NT2/D1 (cell line): ENCODE measurements at regions not wholly inside any gene's neighbourhood (a gene's known extent, or its start where the extent isn't known, plus 50 kb on each side); places are given as distances from the start of the nearest gene placed in this dataset.
A peak's percentile ranks its signal among the peaks of the same experiment; 100 is the strongest.

Experiments
- DNase-seq: peaks from one replicate; pipeline ENCODE4 v3.0.0-alpha.2; 2011; ENCODE audit warnings: low read depth, low spot score
- H3K27me3 ChIP-seq: 2 replicates; pipeline ENCODE4 v1.6.0; 2011; ENCODE audit warnings: mild to moderate bottlenecking; ENCODE audit not compliant: insufficient read length, insufficient read depth
- H3K36me3 ChIP-seq: 2 replicates; pipeline ENCODE4 v1.6.1; 2011; ENCODE audit warnings: mild to moderate bottlenecking, low read length, mixed read lengths; ENCODE audit not compliant: insufficient read depth, insufficient read length
- H3K4me1 ChIP-seq: 2 replicates; pipeline ENCODE4 v1.5.1; 2011; ENCODE audit not compliant: insufficient read depth, insufficient read length
- H3K4me3 ChIP-seq: 2 replicates; pipeline ENCODE4 v1.5.1; 2011; ENCODE audit warnings: low read depth; ENCODE audit not compliant: insufficient read length
- H3K9ac ChIP-seq: 2 replicates; pipeline ENCODE4 v1.6.0; 2011; ENCODE audit warnings: low read depth; ENCODE audit not compliant: insufficient read length
- H3K9me3 ChIP-seq: 2 replicates; pipeline ENCODE4 v1.5.1; 2011; ENCODE audit warnings: mild to moderate bottlenecking, low read length; ENCODE audit not compliant: insufficient read depth
- SUZ12 ChIP-seq: IDR thresholded peaks from 2 replicates; pipeline ENCODE4 v1.6.1; 2011; ENCODE audit not compliant: insufficient read length, insufficient read depth; ENCODE audit errors: extremely low read depth
- YY1 ChIP-seq: IDR thresholded peaks from 2 replicates; pipeline ENCODE4 v1.6.1; 2011; ENCODE audit not compliant: insufficient read length, insufficient read depth
- ZNF274 ChIP-seq: IDR thresholded peaks from 2 replicates; pipeline ENCODE4 v1.6.1; 2011; ENCODE audit warnings: mild to moderate bottlenecking, low read depth, low read length

GRCh38 chr10:113381981-113382509 lies 170.8 kb upstream of the HABP2 start:
- H3K36me3 ChIP-seq, result no peaks in the 10 kb centered on the region
- DNase-seq, result no peak
- no peaks in the 10 kb centered on the region for H3K9me3 ChIP-seq
- no peaks in the 10 kb centered on the region for H3K4me1 ChIP-seq
- no peak overlapping the region for H3K9ac ChIP-seq
- TF ChIP-seq SUZ12 (no peak), YY1 (no peak), ZNF274 (no peak)
- H3K27me3 ChIP-seq, result no peaks in the 10 kb centered on the region
- no peak overlapping the region for H3K4me3 ChIP-seq

DNA sequence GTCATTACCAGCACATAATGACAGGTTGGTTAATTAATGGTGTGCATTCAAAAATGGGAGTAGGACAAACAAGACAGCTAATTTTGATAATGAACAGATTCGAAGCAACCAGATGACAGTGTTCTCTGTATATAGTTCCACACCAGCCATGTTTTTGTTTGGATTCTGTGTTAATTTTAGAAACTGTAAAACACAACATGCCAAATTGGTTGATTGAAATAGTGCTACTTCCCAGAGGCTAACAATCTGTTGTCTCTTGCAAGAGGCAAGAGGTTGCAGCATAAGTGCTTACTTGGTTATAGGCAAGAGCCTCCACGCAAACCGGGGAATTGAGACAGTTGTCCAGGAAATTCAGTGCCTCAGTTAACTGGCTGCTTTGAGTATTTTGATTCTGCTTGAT lies 170.2 kb upstream of the HABP2 start:
- no peaks in the 10 kb centered on the region for H3K27me3 ChIP-seq
- no peak for DNase-seq
- H3K9ac ChIP-seq, result no peak overlapping the region
- no peak for TF ChIP-seq SUZ12
- TF ChIP-seq ZNF274, result no peak
- no peak for TF ChIP-seq YY1
- no peak overlapping the region for H3K4me3 ChIP-seq
- H3K9me3 ChIP-seq, result no peaks in the 10 kb centered on the region
- no peaks in the 10 kb centered on the region for H3K4me1 ChIP-seq
- no peaks in the 10 kb centered on the region for H3K36me3 ChIP-seq

- Histone ChIP-seq H3K27me3 (no peaks in the 10 kb centered on the region), H3K4me1 (no peaks in the 10 kb centered on the region), H3K4me3 (no peak overlapping the region), H3K9ac (no peak overlapping the region), H3K36me3 (no peaks in the 10 kb centered on the region), H3K9me3 (no peaks in the 10 kb centered on the region)
- TF ChIP-seq ZNF274, result no peak
- TF ChIP-seq YY1, result no peak
- TF ChIP-seq SUZ12, result no peak
- DNase-seq, result no peak
These were observed 168.7 kb upstream of the HABP2 start for GRCh38 chr10:113384181-113384580.

DNA sequence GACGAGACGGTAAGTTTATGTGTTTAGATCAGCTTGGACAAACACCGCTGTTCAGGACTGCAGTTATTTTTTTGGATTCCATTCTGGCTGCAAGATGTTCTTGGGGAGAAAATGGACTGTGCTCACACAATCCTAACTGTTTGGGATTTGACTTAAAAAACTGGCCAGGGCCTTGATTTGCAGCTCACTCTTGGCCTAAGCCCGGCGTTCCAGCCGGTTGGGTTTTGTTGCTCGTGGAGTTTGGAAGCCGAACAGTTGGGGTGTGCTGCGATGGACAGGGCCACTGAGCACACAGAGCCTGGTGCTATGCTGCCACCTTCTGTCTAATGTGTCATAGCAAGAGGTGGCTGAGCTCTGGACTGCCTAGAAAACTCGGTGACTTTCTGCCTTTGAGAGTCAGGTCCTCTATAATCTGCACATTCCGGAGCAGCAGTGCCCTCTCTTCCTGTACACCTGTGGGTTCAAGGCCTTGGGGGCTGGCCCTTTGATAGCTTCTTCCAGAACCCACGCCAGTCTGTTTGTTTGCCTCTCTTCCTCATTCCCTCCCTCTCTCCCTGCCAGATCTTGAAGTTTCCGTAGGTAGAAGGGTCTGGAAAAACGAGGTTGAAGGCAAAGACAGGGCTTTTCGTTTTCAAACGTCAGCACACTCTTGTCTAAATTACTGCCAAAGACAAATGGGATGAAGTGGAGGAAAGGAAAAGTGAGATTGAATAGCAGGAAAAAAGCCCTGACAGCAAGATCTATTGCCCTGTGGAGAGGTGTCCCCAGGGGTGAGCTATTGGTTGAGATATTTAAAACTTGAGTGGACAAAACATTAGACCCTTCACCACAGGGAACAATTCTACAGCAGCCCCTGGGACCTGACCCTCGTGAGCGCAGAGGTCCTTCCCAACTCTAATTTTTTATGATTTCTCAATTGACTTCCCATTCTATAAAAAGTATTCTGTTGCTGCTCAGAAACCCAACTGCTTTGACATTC lies 167.5 kb upstream of the HABP2 start:
- Histone ChIP-seq H3K9me3 (no peaks in the 10 kb centered on the region), H3K36me3 (no peaks in the 10 kb centered on the region), H3K4me1 (no peaks in the 10 kb centered on the region), H3K9ac (no peak overlapping the region), H3K27me3 (no peaks in the 10 kb centered on the region), H3K4me3 (no peak overlapping the region)
- no peak for TF ChIP-seq SUZ12
- TF ChIP-seq YY1, result no peak
- TF ChIP-seq ZNF274, result no peak
- DNase-seq, result peak; percentile 65

DNA sequence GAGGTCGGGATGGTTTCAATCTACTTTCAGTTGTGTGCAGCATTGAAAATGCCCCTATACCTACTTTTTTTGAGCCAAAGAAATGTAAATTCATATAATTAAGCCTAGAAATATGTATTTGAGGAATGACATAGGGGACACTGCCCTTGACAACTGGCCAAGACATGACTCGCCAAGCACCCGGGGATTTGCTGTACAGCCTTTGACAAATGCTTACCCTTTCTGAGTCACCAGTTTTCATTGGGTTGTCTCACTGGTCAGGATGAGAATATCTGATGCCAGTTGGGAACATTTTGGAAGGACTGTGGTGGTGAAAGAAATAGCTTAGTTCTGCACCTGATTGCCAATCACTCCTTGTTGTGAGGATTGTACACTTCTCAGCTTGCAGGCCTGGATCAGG lies 166.8 kb upstream of the HABP2 start:
- H3K4me3 ChIP-seq, result no peak overlapping the region

DNA sequence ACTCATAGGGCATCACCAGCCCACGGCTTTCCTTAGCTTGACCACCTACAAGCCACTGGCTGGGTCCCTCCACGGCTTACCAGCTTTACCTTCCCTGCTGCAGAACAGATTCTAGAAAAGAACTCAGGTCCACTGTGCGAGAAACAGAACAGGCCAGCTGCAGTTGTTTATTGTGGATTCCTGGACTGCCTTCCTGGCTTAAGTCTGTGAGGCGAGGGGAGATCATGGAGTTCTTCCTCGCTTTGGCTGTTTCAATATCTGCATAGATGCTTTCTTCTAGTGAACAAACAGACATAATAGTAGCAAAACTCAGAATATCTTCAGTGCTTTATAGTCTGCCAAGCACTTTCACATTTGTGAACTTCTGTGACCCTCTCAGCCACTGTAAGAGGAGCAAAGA lies 162.9 kb upstream of the HABP2 start:
- TF ChIP-seq YY1 (no peak), SUZ12 (no peak), ZNF274 (no peak)

More for the DNA sequence above, 166.8 kb upstream of the HABP2 start:
- Histone ChIP-seq H3K9me3 (no peaks in the 10 kb centered on the region), H3K27me3 (no peaks in the 10 kb centered on the region), H3K9ac (no peak overlapping the region), H3K4me1 (no peaks in the 10 kb centered on the region), H3K36me3 (no peaks in the 10 kb centered on the region)
- no peak for DNase-seq
- TF ChIP-seq ZNF274, result no peak

DNA sequence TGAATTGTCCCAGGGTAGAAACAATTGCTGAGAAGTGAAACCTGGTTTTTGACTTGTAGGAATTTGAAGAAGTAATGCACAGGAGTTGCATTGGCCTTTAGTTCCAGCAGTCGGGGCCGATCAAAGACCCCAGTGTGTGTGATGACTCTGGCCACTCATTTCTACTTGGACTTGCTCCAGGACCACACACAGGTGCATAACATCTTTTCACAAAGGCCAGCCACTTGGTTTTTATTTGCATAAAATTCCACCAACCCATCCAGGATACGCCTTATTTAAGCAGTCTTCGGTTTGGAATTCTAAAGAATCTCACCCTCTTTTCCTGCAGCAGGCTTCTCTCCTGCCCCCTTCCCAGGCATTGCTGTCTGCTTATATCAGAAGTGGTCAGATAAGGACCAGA lies 162.0 kb upstream of the HABP2 start:
- H3K27me3 ChIP-seq, result no peaks in the 10 kb centered on the region
- no peaks in the 10 kb centered on the region for H3K9me3 ChIP-seq
- TF ChIP-seq SUZ12 (no peak), ZNF274 (no peak), YY1 (no peak)
- no peaks in the 10 kb centered on the region for H3K36me3 ChIP-seq
- no peaks in the 10 kb centered on the region for H3K4me1 ChIP-seq
- DNase-seq, result peak; percentile 22
- H3K9ac ChIP-seq, result no peak overlapping the region
- H3K4me3 ChIP-seq, result no peak overlapping the region

More for the DNA sequence above, 162.9 kb upstream of the HABP2 start:
- H3K4me1 ChIP-seq, result no peaks in the 10 kb centered on the region
- no peak overlapping the region for H3K4me3 ChIP-seq
- no peaks in the 10 kb centered on the region for H3K27me3 ChIP-seq
- H3K9ac ChIP-seq, result no peak overlapping the region
- H3K9me3 ChIP-seq, result no peaks in the 10 kb centered on the region
- H3K36me3 ChIP-seq, result no peaks in the 10 kb centered on the region
- no peak for DNase-seq
